ENCODE measurements at regions not wholly inside any gene's neighbourhood (a gene's known extent, or its start where the extent isn't known, plus 50 kb on each side); places are given as distances from the start of the nearest gene placed in this dataset.

- H3K27ac Mint-ChIP-seq: no peak overlapping the region
- no peaks in the 10 kb centered on the region for H3K4me1 Mint-ChIP-seq
- no peak overlapping the region for H3K4me3 Mint-ChIP-seq
- TF ChIP-seq CTCF (IDR thresholded peaks at IDR 0.05): no peak
- no peak for DNase-seq
- H3K36me3 Mint-ChIP-seq (ENCODE audit: low read depth): no peaks in the 10 kb centered on the region
- H3K9me3 Mint-ChIP-seq: peaks cover 24% of the 10 kb centered on the region
- H3K27me3 Mint-ChIP-seq (ENCODE audit: low read depth, poor library complexity): peaks cover 17% of the 10 kb centered on the region
Measured at GRCh38 chr16:82524976-82525375, 101.8 kb upstream of the CDH13 start.

GRCh38 chr16:82523815-82524214, 103.0 kb upstream of the CDH13 start:
- Mint-ChIP-seq H3K9me3 (peaks cover 20% of the 10 kb centered on the region), H3K27me3 (ENCODE audit: low read depth, poor library complexity) (peaks cover 20% of the 10 kb centered on the region), H3K4me3 (no peak overlapping the region), H3K4me1 (no peaks in the 10 kb centered on the region), H3K27ac (no peak overlapping the region), H3K36me3 (ENCODE audit: low read depth) (no peaks in the 10 kb centered on the region)
- DNase-seq: no peak
- no peak for TF ChIP-seq CTCF (IDR thresholded peaks at IDR 0.05)

- Mint-ChIP-seq H3K9me3 (peaks cover 10% of the 10 kb centered on the region), H3K27ac (no peak overlapping the region), H3K36me3 (ENCODE audit: low read depth) (no peaks in the 10 kb centered on the region), H3K4me1 (no peaks in the 10 kb centered on the region), H3K27me3 (ENCODE audit: low read depth, poor library complexity) (peaks cover 24% of the 10 kb centered on the region), H3K4me3 (no peak overlapping the region)
- DNase-seq: no peak
- TF ChIP-seq CTCF (IDR thresholded peaks at IDR 0.05): no peak
Measured at GRCh38 chr16:82522026-82522425, 104.7 kb upstream of the CDH13 start.

GRCh38 chr16:82518811-82519210, 108.0 kb upstream of the CDH13 start:
- DNase-seq: no peak
- Mint-ChIP-seq H3K9me3 (peaks cover 6% of the 10 kb centered on the region), H3K27ac (no peak overlapping the region), H3K36me3 (ENCODE audit: low read depth) (no peaks in the 10 kb centered on the region), H3K4me1 (peaks cover 9% of the 10 kb centered on the region), H3K4me3 (no peak overlapping the region), H3K27me3 (ENCODE audit: low read depth, poor library complexity) (peaks cover 26% of the 10 kb centered on the region)
- no peak for TF ChIP-seq CTCF (IDR thresholded peaks at IDR 0.05)

GRCh38 chr16:82514262-82514661, 112.5 kb upstream of the CDH13 start:
- peaks cover 19% of the 10 kb centered on the region for H3K27me3 Mint-ChIP-seq (ENCODE audit: low read depth, poor library complexity)
- no peak overlapping the region for H3K27ac Mint-ChIP-seq
- no peaks in the 10 kb centered on the region for H3K36me3 Mint-ChIP-seq (ENCODE audit: low read depth)
- peaks cover 15% of the 10 kb centered on the region for H3K9me3 Mint-ChIP-seq
- peaks cover 9% of the 10 kb centered on the region for H3K4me1 Mint-ChIP-seq
- no peak for DNase-seq
- no peak overlapping the region for H3K4me3 Mint-ChIP-seq
- no peak for TF ChIP-seq CTCF (IDR thresholded peaks at IDR 0.05)

GRCh38 chr16:82510789-82511305, 115.9 kb upstream of the CDH13 start:
- Mint-ChIP-seq H3K36me3 (ENCODE audit: low read depth) (no peaks in the 10 kb centered on the region), H3K27ac (no peak overlapping the region), H3K9me3 (peaks cover 31% of the 10 kb centered on the region), H3K27me3 (ENCODE audit: low read depth, poor library complexity) (peaks cover 10% of the 10 kb centered on the region), H3K4me3 (no peak overlapping the region), H3K4me1 (peaks cover 22% of the 10 kb centered on the region)
- no peak for DNase-seq
- TF ChIP-seq CTCF (IDR thresholded peaks at IDR 0.05): no peak
